GM12801 (cell line): ENCODE measurements at regions not wholly inside any gene's neighbourhood (a gene's known extent, or its start where the extent isn't known, plus 50 kb on each side); places are given as distances from the start of the nearest gene placed in this dataset.

Experiments used
- TF ChIP-seq, protein P1 (sequence below): IDR thresholded peaks from one replicate; pipeline ENCODE4 v1.5.1; 2011; ENCODE audit warnings: control low read depth; ENCODE audit not compliant: insufficient read length; ENCODE audit errors: extremely low read depth

DNA sequence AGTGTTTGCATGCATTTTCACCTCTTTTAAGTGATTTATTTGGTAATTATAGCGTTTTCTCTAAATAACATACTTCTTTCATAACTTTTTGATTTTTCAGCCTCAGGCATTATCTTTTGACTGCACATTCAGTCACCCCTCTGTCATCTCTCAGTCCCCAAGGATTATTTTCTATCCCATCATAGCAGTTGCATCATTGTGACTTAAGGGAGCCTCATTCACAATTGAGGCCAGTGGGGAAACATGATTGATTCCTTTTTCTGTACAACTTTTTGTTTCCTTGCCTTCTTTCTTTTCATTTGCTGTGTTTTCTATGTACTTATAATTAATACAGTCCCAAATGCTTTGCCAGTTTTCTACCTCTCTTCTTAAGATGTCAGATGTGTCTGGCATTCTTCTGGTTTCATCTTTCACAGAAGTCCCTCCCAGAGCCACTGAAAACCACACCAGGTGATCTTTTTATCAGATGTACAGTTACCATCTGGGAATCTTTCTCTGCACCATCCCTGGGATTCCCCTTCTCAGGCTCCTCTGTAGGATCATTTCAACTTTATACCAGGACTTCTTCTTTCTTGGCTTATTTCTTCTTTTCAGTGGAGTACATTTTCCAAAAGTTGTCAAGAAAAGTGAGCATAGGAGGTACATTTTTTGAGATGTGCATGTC lies 151.4 kb downstream of the RAP2B start:
- TF ChIP-seq, protein P1, sequence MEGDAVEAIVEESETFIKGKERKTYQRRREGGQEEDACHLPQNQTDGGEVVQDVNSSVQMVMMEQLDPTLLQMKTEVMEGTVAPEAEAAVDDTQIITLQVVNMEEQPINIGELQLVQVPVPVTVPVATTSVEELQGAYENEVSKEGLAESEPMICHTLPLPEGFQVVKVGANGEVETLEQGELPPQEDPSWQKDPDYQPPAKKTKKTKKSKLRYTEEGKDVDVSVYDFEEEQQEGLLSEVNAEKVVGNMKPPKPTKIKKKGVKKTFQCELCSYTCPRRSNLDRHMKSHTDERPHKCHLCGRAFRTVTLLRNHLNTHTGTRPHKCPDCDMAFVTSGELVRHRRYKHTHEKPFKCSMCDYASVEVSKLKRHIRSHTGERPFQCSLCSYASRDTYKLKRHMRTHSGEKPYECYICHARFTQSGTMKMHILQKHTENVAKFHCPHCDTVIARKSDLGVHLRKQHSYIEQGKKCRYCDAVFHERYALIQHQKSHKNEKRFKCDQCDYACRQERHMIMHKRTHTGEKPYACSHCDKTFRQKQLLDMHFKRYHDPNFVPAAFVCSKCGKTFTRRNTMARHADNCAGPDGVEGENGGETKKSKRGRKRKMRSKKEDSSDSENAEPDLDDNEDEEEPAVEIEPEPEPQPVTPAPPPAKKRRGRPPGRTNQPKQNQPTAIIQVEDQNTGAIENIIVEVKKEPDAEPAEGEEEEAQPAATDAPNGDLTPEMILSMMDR, result no peak

DNA sequence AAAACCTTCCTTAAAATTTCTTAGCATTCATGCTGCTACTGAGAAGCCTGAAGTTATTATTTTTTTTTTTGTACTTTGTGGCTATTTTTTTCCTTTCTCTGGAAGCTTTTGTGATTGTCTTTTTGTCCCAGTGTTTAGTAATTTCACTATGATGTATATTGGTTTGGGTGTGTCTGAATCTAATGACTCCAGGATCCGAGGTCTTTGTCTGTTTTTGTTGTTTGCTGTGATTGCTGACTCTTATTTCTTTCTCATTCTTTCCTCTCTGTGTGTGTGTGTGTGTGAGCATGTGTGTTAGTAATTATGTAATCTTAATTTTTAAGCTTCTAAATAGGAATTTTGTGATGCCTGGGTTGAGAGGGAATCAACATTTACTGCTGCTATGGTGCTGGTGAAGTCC lies 152.0 kb downstream of the RAP2B start:
- TF ChIP-seq, protein P1, result no peak

DNA sequence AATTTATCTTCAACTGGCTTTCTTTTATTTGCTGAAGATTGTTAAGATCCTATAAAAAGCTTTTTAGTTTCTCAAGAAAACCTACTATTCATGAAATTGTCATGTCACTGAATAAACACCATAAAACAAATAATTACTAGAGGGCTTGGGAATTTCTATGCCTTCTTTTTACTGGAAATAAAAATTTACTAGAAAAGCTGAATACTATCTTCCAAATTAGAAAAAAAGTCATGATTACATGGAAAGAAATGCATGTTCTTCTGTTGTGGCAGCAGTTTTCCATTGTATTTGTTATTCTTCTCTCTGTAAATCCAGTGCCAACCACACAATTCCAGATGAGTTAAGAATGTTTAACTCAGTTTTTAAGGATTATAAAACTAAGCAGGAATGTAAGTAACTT lies 153.8 kb downstream of the RAP2B start:
- TF ChIP-seq, protein P1, result no peak

DNA sequence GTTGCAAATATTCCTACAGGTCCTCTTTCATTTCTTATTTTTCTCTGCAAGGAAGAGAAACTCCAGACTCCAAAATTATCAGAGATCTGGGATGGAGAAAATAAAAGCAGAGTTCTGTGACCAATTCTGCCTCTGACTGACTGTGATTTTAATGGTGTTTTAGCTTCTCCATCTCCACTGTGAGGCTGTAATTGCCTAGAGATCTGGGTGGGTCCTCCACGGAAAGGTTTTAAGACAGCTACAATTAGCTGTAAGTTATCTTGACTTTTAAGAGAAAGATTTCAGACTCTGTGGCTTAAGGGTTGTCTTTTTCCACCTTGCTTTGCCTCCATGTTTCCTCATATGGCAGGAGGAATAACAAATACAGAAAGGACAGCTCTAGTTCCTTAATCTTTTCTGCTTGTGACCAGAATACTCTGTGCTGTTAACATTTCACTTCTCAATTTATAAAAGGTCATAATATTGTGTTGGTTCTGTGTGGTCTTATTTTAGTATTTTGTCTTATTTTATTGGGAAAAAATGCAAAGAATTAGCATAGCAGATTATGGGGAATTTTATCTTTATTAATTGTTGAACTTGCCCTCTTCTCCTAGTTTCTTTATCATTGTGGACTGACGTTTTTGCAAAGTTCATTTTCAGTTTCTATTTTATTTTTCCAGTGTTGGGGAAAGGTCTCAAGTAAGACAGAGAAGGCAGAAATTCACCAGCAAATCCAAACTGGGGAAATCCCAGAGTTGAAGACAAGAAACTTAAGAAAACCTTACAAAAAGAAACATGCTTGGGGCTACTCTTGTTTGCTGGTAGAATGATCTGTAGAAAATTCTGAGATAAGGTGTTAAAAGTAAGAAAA lies 157.9 kb downstream of the RAP2B start:
- TF ChIP-seq, protein P1, result no peak

DNA sequence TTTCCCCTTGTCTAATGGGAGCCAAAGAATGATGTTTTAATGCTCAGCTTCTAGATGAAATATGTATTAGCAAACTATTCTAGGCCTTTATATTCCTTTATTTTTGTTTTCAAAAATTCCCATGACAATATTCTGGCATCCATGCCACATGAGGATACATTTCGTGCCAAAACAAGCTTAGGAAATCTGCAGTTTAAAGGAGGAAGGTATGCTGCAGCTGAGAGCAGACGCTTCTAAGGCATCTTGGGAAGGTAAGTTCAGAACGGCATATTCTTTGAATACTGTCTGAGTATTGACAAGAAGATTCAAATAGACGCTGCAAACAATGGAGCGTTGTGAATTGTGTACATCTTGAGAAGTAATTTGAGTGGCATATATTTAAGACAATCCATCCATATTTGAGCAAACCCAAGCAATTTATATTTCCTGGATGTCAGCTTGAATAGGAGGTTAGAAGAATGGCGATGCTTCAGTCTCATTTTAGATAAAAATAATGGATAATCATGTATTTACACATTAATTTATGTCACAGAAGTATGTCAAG lies 158.6 kb downstream of the RAP2B start:
- TF ChIP-seq, protein P1, result no peak

DNA sequence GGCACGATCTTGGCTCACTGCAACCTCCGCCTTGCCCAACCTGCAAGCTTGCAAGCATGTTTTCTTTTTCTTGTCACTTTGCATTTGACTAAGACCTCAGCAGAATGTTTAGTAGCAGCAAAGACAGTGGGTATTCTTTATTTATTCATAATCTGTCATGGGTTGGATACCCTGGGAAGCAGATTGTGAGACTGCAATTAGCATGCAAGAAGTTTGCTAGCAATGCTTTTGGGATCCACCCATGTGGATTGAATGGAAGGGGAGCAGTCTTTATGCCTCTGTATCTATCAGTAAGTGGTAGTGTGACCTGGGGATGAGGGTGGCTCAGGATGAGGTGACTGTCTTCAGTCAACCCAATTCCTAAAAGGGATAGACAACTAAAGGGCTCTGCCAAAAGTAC lies 166.7 kb downstream of the RAP2B start:
- TF ChIP-seq, protein P1, result no peak

DNA sequence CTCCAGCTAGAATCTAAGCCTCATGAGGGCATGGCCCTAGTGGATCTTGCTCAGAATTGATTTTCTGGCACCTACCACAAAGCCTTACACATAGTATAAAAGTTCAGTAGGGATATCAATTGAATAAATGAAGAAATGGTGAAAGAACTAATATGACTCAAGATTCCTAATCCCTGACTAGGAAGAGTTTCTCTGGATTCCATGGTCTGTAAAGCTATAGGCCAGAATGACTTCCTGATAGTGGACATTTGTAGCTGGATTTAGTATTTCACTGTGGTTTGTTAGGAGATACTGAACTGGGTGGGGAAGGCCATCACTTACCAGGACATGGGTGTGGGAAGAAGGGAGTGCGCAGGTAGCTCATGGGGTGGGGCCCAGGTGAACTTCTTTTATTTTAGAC lies 168.9 kb downstream of the RAP2B start:
- TF ChIP-seq, protein P1, result no peak
